SU-DHL-6 (cell line): ENCODE measurements at regions not wholly inside any gene's neighbourhood (a gene's known extent, or its start where the extent isn't known, plus 50 kb on each side); places are given as distances from the start of the nearest gene placed in this dataset.

Experiments
- CTCF ChIP-seq: fragments of 200-600 bp; sonication (generic); IDR thresholded peaks from one replicate; pipeline ENCODE4 v1.5.1; 2017; ENCODE audit warnings: antibody characterized with exemption, mild to moderate bottlenecking, low read length, moderate library complexity; ENCODE audit not compliant: insufficient read depth, poor library complexity, severe bottlenecking
- EZH2phosphoT487 ChIP-seq: fragments of 200-600 bp; sonication (generic), shearing (Covaris generic); conservative IDR thresholded peaks from 2 replicates; pipeline ENCODE4 v1.6.1; 2018; ENCODE audit warnings: mild to moderate bottlenecking, antibody characterized with exemption, low read length, moderate library complexity, mixed read lengths

GRCh38 chr16:66291833-66292232 lies 74.7 kb upstream of the CDH5 start:
- TF ChIP-seq CTCF, result no peak
- TF ChIP-seq EZH2phosphoT487, result no peak
